Activated B cell treated with CpG ODN at 0.5 μM for 24 hours (primary cell): ENCODE measurements at regions not wholly inside any gene's neighbourhood (a gene's known extent, or its start where the extent isn't known, plus 50 kb on each side); places are given as distances from the start of the nearest gene placed in this dataset.

Experiments used
- ATAC-seq: fragments of 200-7000 bp; cut with Tn5 transposase; one replicate; pipeline ENCODE4 v1.10.0; 2021; ENCODE audit warnings: low read depth, mild to moderate bottlenecking, moderate library complexity
- CTCF ChIA-PET: fragments of 350-600 bp; sonication (Branson Sonifier 250); formaldehyde crosslinking; loops from one replicate; lab custom pipeline; 2021; ENCODE audit warnings: antibody characterized with exemption; lab: Charles Lee
- POLR2A ChIA-PET: fragments of 350-600 bp; sonication (Branson Sonifier 250); formaldehyde crosslinking; loops from one replicate; lab custom pipeline; 2021; ENCODE audit warnings: antibody characterized with exemption; lab: Charles Lee
- DNase-seq: peaks from one replicate; pipeline ENCODE4 v3.0.0; 2022
- H3K27ac Mint-ChIP-seq: one replicate; pipeline ENCODE4 v1.8.0; 2020; ENCODE audit warnings: mixed read lengths
- H3K27me3 Mint-ChIP-seq: one replicate; pipeline ENCODE4 v1.8.0; 2021; ENCODE audit warnings: mixed read lengths
- H3K36me3 Mint-ChIP-seq: one replicate; pipeline ENCODE4 v1.8.0; 2021; ENCODE audit warnings: low read depth, mixed read lengths
- H3K4me1 Mint-ChIP-seq: one replicate; pipeline ENCODE4 v1.8.0; 2021; ENCODE audit warnings: mixed read lengths
- H3K4me3 Mint-ChIP-seq: one replicate; pipeline ENCODE4 v1.8.0; 2020; ENCODE audit warnings: mild to moderate bottlenecking, mixed read lengths
- H3K9me3 Mint-ChIP-seq: one replicate; pipeline ENCODE4 v1.8.0; 2020; ENCODE audit warnings: mixed read lengths
- intact Hi-C: fragments of 100-400 bp; cut with micrococcal nuclease; formaldehyde crosslinking; loops from one replicate; pipeline ENCODE4 v1.15.1; 2024
- TF ChIP-seq, protein P1 (sequence below): fragments of 200-600 bp; IDR thresholded peaks from one replicate; pipeline ENCODE4 v1.8.0; 2022; ENCODE audit warnings: antibody characterized with exemption, mild to moderate bottlenecking

GRCh38 chr7:85830982-85831381 is 644.1 kb upstream of the SEMA3D start:
- no peaks in the 10 kb centered on the region for H3K27me3 Mint-ChIP-seq
- H3K4me1 Mint-ChIP-seq: no peaks in the 10 kb centered on the region
- ATAC-seq (no peak), DNase-seq (no peak)
- CTCF ChIA-PET: no interaction called here
- POLR2A ChIA-PET: no interaction called here
- no peaks in the 10 kb centered on the region for H3K36me3 Mint-ChIP-seq
- TF ChIP-seq, protein P1, sequence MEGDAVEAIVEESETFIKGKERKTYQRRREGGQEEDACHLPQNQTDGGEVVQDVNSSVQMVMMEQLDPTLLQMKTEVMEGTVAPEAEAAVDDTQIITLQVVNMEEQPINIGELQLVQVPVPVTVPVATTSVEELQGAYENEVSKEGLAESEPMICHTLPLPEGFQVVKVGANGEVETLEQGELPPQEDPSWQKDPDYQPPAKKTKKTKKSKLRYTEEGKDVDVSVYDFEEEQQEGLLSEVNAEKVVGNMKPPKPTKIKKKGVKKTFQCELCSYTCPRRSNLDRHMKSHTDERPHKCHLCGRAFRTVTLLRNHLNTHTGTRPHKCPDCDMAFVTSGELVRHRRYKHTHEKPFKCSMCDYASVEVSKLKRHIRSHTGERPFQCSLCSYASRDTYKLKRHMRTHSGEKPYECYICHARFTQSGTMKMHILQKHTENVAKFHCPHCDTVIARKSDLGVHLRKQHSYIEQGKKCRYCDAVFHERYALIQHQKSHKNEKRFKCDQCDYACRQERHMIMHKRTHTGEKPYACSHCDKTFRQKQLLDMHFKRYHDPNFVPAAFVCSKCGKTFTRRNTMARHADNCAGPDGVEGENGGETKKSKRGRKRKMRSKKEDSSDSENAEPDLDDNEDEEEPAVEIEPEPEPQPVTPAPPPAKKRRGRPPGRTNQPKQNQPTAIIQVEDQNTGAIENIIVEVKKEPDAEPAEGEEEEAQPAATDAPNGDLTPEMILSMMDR: no peak
- H3K9me3 Mint-ChIP-seq: no peaks in the 10 kb centered on the region
- H3K27ac Mint-ChIP-seq: no peak overlapping the region
- intact Hi-C loops: no loop called here
- no peak overlapping the region for H3K4me3 Mint-ChIP-seq

DNA sequence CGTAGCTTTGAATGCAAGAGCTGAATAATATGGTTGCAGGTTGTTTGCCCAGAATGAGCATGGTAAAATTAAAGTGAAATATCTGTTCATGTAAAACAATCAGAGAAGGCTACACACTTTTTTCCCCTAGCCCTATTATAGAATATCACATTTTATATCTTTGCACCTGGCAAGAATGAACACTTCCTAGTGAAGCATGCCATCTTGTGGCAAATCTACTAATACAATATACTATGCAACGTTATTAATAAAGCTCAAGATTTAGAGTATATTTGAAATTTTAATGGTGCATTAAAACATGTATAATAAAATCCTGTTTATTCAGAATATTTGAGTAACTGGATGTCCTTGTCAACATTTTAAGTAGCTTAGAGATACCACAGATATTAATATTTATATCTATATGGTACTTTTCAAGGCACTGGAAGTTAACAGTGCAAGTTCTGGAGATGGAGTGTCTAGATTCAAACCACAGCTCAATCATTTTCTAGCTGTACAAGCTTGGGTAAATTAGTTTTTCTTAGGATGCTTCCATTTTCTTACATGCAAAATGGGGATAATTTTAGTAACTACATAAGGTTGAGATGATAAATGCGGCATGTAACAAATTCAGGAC is 643.1 kb upstream of the SEMA3D start:
- Mint-ChIP-seq H3K36me3 (no peaks in the 10 kb centered on the region), H3K27me3 (no peaks in the 10 kb centered on the region), H3K27ac (no peak overlapping the region), H3K4me1 (no peaks in the 10 kb centered on the region), H3K4me3 (no peak overlapping the region), H3K9me3 (no peaks in the 10 kb centered on the region)
- ATAC-seq (no peak), DNase-seq (no peak)
- intact Hi-C loops: no loop called here
- ChIA-PET POLR2A (no interaction called here), CTCF (no interaction called here)
- TF ChIP-seq, protein P1: no peak

- TF ChIP-seq, protein P1: no peak
- no peaks in the 10 kb centered on the region for H3K9me3 Mint-ChIP-seq
- ATAC-seq (no peak), DNase-seq (no peak)
- POLR2A ChIA-PET: no interaction called here
- no peak overlapping the region for H3K4me3 Mint-ChIP-seq
- no peak overlapping the region for H3K27ac Mint-ChIP-seq
- intact Hi-C loops: no loop called here
- H3K27me3 Mint-ChIP-seq: no peaks in the 10 kb centered on the region
- H3K4me1 Mint-ChIP-seq: no peaks in the 10 kb centered on the region
- CTCF ChIA-PET: no interaction called here
- no peaks in the 10 kb centered on the region for H3K36me3 Mint-ChIP-seq
Observed at GRCh38 chr7:85829176-85829575, 642.3 kb upstream of the SEMA3D start.

DNA sequence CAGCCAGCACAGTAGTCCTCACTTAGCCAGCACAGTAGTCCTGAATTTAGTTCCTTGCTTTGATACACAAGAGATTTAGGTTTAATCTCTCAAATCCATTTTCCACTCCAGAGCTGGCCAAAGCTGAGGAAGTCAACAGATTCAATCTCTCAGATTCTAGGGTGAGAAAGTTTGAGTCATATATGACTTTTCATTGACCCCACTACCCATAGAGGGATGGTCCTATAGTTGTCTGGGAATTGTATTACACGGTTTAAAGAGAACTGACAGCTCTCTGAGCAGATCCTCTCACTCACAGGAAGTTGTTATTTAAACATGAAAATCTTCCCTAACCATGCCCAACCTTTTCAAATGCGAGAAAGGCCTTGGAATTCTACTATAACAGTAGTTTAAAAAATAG is 641.8 kb upstream of the SEMA3D start:
- no peak overlapping the region for H3K4me3 Mint-ChIP-seq
- ChIA-PET POLR2A (no interaction called here), CTCF (interaction anchor here (0.6 kb wide), 1 partner anchor 1839 kb away, joined by 4 read pairs; no protein-coding TSS in a partner anchor)
- no peaks in the 10 kb centered on the region for H3K4me1 Mint-ChIP-seq
- DNase-seq (no peak), ATAC-seq (no peak)
- no peaks in the 10 kb centered on the region for H3K27me3 Mint-ChIP-seq
- H3K27ac Mint-ChIP-seq: no peak overlapping the region
- intact Hi-C loops: no loop called here
- no peaks in the 10 kb centered on the region for H3K9me3 Mint-ChIP-seq
- TF ChIP-seq, protein P1: no peak
- no peaks in the 10 kb centered on the region for H3K36me3 Mint-ChIP-seq

- H3K4me1 Mint-ChIP-seq: no peaks in the 10 kb centered on the region
Observed at GRCh38 chr7:85823396-85824080, 636.7 kb upstream of the SEMA3D start.

More at GRCh38 chr7:85823396-85824080, 636.7 kb upstream of the SEMA3D start:
- TF ChIP-seq, protein P1: no peak
- no peak overlapping the region for H3K4me3 Mint-ChIP-seq
- no peaks in the 10 kb centered on the region for H3K27me3 Mint-ChIP-seq
- ATAC-seq (no peak), DNase-seq (no peak)
- intact Hi-C loops: no loop called here
- no peaks in the 10 kb centered on the region for H3K9me3 Mint-ChIP-seq
- H3K36me3 Mint-ChIP-seq: no peaks in the 10 kb centered on the region
- H3K27ac Mint-ChIP-seq: no peak overlapping the region
- ChIA-PET CTCF (no interaction called here), POLR2A (no interaction called here)
